Prostate gland (tissue), 2 donors: ENCODE measurements at regions not wholly inside any gene's neighbourhood (a gene's known extent, or its start where the extent isn't known, plus 50 kb on each side); places are given as distances from the start of the nearest gene placed in this dataset.

Experiments
- DNase-seq: peaks from one replicate; pipeline ENCODE4 v3.0.0-alpha.2; 2019; ENCODE audit warnings: low spot score
- H3K27ac ChIP-seq, 2 donors: fragments of 200-600 bp; sonication (generic); 2 replicates each; pipeline ENCODE4 v1.5.1; 2017 to 2019
- H3K27me3 ChIP-seq: fragments of 200-600 bp; sonication (generic); replicated peaks from 2 replicates; pipeline ENCODE4 v1.5.1; 2019; ENCODE audit not compliant: insufficient read depth
- H3K36me3 ChIP-seq, 2 donors: fragments of 200-600 bp; sonication (generic); 1 replicate in 1 of 2; 2 replicates in 1 of 2; pipeline versions ENCODE4 v1.5.1 to v1.8.1; 2017 to 2019
- H3K4me1 ChIP-seq: fragments of 200-600 bp; sonication (generic); replicated peaks from 2 replicates; pipeline ENCODE4 v1.5.1; 2019
- H3K4me3 ChIP-seq, 2 donors: fragments of 200-600 bp; sonication (generic); 2 replicates each; pipeline ENCODE4 v1.5.1; 2017 to 2019
- H3K9me3 ChIP-seq: fragments of 200-600 bp; sonication (generic); 2 replicates; pipeline ENCODE4 v1.5.1; 2017
- CTCF ChIP-seq, 4 experiments: fragments of 200-600 bp in 2 of 4; fragments of 450-650 bp in 2 of 4; sonication (generic) in 2 of 4; IDR thresholded peaks; 1 replicate in 3 of 4; 2 replicates in 1 of 4; pipeline ENCODE4 v1.5.1; 2016 to 2019; ENCODE audit warnings: antibody characterized with exemption in 4 of 4, mild to moderate bottlenecking in 2 of 4, moderate library complexity in 2 of 4
- POLR2A ChIP-seq: fragments of 450-650 bp; IDR thresholded peaks from one replicate; pipeline ENCODE4 v1.6.1; 2016; ENCODE audit warnings: antibody characterized with exemption, mild to moderate bottlenecking
- POLR2AphosphoS5 ChIP-seq: sonication (generic); formaldehyde crosslinking; IDR thresholded peaks from one replicate; pipeline ENCODE4 v1.6.1; 2017; ENCODE audit warnings: antibody characterized with exemption
- WGBS: methylation state at CpG from one replicate; pipeline ENCODE4 v1.1.5; 2018; 5-methylcytosine and 5-hydroxymethylcytosine counted together
- intact Hi-C: fragments of 100-400 bp; cut with DNase I; formaldehyde crosslinking; loops from one replicate; pipeline ENCODE4 v1.14.2; 2022

DNA sequence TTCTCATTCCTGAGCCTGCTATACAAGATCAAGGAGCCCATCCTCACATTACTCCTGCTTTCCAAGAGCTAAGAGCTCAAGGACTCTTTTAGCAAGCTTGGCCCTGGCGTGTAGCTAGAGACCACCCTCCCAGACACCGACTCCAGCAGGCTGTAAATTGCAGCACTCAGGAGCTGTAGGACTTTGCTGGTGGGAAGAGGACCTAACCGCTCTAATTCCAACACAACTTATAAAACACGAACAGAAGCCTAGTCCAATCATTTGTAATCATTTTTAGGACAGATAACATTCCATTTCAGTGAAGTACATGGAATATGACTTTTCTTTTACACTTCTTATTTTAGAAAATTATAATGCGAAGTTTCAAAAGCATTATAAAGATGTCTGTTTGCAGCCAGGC lies 219.9 kb downstream of the NXNL2 start:
- H3K4me1 ChIP-seq: no peaks in the 10 kb centered on the region
- TF ChIP-seq CTCF (IDR thresholded peaks at IDR 0.05) (no peak), POLR2AphosphoS5 (no peak), POLR2A (no peak)
- no peaks in the 10 kb centered on the region for H3K27me3 ChIP-seq
- intact Hi-C loops: no loop called here
- H3K4me3 ChIP-seq: no peak overlapping the region
- WGBS: 64% methylated on average over 5 of the region's 5 CpGs
- no peak for DNase-seq
- no peaks in the 10 kb centered on the region for H3K9me3 ChIP-seq
- H3K36me3 ChIP-seq: no peaks in the 10 kb centered on the region
- no peak overlapping the region for H3K27ac ChIP-seq

GRCh38 chr9:88757406-88758010 lies 222.5 kb downstream of the NXNL2 start:
- intact Hi-C loops: no loop called here
- Histone ChIP-seq H3K27ac (no peak overlapping the region), H3K27me3 (no peaks in the 10 kb centered on the region), H3K4me3 (no peak overlapping the region), H3K36me3 (no peaks in the 10 kb centered on the region), H3K4me1 (no peaks in the 10 kb centered on the region), H3K9me3 (no peaks in the 10 kb centered on the region)
- DNase-seq: no peak
- TF ChIP-seq POLR2A (no peak), POLR2AphosphoS5 (no peak)
- 70% methylated on average over 9 of the region's 9 CpGs for WGBS

DNA sequence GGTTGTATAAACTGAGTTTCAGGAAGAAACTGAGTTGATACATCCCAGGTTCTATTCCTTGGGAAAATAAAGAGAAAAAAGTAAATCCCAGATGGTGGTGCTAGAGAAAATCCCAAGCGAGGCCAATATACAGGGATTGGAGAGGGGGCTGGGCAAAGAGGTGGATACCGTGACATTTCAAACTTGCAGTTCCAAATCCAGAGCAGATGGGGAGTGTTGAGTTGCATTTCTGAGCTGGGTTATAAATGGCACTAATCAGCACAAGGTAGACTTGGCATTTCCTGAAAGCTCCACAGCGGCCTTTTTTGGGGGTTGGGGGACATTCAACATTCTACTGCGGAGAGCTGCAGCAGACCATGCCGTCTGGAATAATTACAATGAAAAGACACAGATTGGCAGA lies 224.4 kb downstream of the NXNL2 start:
- TF ChIP-seq CTCF (IDR thresholded peaks at IDR 0.05): no peak
- no peak for TF ChIP-seq POLR2AphosphoS5
- TF ChIP-seq POLR2A: no peak

DNA sequence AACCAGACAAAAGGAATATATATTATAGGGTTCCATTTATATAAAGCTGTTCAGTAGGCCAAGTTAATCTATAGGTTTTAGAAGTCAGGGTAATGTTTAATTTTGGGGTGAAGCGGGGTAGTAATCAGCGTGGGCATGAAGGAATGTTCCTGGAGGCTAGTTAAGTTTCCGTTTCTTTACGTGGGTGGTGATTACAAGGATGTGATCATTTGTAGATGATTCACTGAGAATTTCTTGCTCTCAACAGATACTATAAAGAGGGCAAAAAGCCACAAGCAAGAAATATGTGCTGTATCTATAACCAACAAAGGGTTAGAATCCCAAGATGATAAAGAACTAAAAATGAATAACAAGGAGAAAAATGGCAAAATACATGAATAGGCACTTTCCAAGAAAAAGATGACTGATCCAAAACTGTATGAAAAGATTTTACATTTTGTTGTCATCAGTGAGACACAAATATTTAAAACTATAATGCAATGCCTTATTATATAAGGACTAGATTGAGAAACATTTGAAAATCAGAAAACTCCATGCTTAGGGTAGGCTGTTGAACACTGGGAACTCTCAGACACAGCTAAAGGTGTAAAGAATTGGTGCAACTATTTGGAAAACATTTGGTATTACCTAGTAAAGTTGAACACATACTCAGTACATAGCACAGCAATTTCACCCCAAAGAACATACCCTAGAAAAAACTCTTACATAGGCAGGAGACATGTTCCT lies 224.3 kb upstream of the S1PR3 start:
- H3K27ac ChIP-seq: no peak overlapping the region
- no peaks in the 10 kb centered on the region for H3K9me3 ChIP-seq
- intact Hi-C loops: no loop called here
- no peaks in the 10 kb centered on the region for H3K36me3 ChIP-seq
- no peak for TF ChIP-seq POLR2AphosphoS5
- TF ChIP-seq POLR2A: no peak
- no peak for TF ChIP-seq CTCF (IDR thresholded peaks at IDR 0.05)
- no peak overlapping the region for H3K4me3 ChIP-seq
- no peak for DNase-seq
- WGBS: 55% methylated on average over 4 of the region's 4 CpGs
- H3K4me1 ChIP-seq: no peaks in the 10 kb centered on the region
- H3K27me3 ChIP-seq: no peaks in the 10 kb centered on the region

More for the DNA sequence above, 224.4 kb downstream of the NXNL2 start:
- no peak overlapping the region for H3K27ac ChIP-seq
- no peak for DNase-seq
- no peaks in the 10 kb centered on the region for H3K4me1 ChIP-seq
- 84% methylated on average over 5 of the region's 5 CpGs for WGBS
- intact Hi-C loops: no loop called here
- H3K9me3 ChIP-seq: no peaks in the 10 kb centered on the region
- no peaks in the 10 kb centered on the region for H3K36me3 ChIP-seq
- H3K4me3 ChIP-seq: no peak overlapping the region
- no peaks in the 10 kb centered on the region for H3K27me3 ChIP-seq

DNA sequence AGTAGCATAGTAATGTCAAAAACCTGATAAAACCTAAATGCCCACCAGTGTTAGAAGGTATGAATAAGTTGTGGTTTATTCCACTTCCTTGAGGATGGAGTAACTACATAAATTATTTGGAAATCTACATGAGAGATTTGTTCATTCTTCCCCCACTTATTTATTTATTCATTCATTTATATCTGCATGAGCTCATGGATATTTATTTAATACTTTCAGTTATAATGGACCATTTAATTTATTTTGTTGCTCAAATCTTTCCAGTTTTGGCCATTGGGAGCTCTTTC lies 223.8 kb upstream of the S1PR3 start:
- Histone ChIP-seq H3K4me1 (no peaks in the 10 kb centered on the region), H3K36me3 (no peaks in the 10 kb centered on the region), H3K27me3 (no peaks in the 10 kb centered on the region), H3K9me3 (no peaks in the 10 kb centered on the region), H3K27ac (no peak overlapping the region), H3K4me3 (no peak overlapping the region)
- no peak for DNase-seq
- TF ChIP-seq POLR2AphosphoS5 (no peak), CTCF (IDR thresholded peaks at IDR 0.05) (no peak), POLR2A (no peak)
- intact Hi-C loops: no loop called here
